ENCODE measurements at regions not wholly inside any gene's neighbourhood (a gene's known extent, or its start where the extent isn't known, plus 50 kb on each side); places are given as distances from the start of the nearest gene placed in this dataset.

DNA sequence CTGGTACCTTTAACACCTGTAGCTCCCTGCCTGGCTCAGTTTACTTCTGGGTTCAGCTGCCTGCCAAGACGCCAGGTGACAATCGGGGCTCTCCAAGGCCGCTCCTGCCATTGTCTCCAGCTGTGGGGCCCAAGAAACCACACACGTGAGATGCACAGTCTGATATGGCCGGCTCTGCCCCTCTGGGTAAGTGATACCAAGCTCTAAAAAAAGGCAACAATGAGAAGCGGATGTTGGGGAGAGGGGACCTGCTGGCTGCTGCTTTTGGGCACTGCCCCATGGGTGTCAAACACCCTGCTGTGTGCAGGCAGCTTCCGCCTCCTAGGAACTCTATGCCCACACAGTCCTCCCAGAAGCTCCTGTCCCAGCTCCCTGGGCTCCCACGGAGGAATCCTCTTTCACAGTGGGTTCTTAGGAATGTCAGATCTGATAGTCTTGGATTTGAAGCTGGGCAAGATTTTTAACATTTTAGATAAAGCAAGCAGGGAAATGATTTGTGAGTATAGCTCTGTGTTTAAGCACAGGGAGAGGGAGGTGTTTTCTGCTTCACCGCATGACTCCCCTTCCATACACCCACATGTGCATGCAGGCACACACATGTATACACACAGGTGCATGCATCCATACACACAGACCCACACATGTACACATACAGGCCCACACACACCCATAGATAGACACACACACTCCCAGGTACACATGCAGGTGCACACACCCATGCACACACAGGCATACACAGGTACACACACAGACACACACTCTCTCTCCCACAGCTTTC is 1135.8 kb downstream of the BCL11B start:
- DNase-seq (ENCODE audit: low read depth): no peak

DNA sequence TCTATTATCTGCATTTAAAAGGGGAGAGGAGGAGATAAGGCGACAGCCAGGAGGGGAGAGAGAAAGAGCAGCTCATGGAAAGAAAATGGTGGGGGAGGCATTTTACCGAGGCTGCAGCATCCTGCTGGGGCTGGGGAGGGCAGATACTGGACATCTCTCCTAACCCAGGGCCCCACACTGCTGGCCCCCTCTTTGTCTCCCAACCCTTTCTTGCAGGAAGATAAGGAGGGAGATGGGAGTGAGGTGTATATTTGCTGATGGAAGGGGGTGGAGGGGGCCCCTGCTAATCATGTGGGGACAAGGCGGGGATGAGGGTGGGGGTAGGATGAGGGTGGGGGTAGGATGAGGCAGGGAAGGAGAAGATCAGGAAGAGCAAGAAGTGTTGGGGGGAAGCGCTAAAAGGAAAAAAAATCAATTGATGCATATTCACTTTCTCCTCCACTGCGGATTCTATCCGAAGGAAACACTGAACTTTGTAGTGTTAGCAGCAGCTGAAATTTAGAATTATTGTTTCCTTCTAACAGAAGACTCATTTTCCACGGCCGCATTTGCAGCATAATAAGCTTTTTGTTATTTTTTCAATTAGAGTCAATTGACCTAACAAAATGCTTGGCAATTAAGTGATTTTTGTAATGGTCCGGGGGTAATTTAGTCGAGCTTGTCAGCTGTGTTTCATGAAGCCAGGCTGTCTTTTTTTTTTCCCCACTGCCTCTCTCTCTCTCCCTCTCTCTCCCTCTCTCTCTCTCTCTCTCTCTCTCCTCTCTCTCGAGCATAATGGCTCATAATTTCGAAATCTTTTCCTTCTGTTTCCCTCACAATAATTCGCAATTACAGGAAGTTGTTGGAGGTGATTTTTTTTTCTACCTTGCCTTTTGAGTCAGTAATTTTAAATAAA is 1134.6 kb downstream of the BCL11B start:
- no peak for DNase-seq (ENCODE audit: low read depth)

DNA sequence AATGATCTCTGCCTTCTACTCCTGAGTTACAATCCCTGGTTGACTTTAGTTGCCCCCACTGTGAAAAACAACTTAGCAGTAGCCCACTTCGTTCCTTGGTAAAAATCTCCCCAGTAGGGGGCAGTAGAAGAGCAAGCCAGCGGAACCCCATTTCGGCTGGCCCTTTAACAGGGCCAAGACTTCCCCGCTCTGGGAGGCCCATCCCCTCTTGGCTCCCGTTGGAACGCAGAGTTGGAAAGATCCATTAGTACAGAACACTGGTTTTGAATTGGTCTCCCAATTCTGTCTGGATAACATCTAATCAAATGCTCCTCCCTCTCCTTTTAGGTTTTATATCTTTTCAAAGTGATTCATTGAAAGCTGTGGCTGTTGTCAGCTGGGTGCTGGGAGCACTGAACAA is 1133.3 kb downstream of the BCL11B start:
- DNase-seq (ENCODE audit: low read depth): no peak

- no peak for DNase-seq (ENCODE audit: low read depth)
Observed at GRCh38 chr14:98140862-98141530, 1131.0 kb downstream of the BCL11B start.

GRCh38 chr14:98143566-98143965 is 1128.4 kb downstream of the BCL11B start:
- no peak for DNase-seq (ENCODE audit: low read depth)

- no peak for DNase-seq (ENCODE audit: low read depth)
Observed at GRCh38 chr14:98144964-98145363, 1127.0 kb downstream of the BCL11B start.

DNA sequence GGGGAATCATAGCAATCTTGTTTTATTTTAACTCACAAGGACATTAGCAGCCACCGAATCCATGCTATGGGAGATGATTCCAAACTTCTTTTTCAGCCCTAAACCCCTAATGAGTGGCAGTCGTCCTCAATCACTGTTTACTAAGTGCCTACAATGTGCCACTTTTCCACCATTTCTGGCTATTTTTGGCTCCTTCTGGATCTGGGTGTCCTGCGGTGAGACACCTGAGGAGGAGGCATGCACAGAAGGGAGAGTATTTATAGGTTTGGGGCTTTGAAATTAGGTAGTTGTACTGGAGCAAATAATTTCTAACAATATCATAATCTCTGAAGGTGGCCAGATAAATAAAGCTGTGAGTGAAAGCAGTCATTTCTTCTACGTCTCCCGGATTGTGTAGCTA is 1125.6 kb downstream of the BCL11B start:
- DNase-seq (ENCODE audit: low read depth): no peak

DNA sequence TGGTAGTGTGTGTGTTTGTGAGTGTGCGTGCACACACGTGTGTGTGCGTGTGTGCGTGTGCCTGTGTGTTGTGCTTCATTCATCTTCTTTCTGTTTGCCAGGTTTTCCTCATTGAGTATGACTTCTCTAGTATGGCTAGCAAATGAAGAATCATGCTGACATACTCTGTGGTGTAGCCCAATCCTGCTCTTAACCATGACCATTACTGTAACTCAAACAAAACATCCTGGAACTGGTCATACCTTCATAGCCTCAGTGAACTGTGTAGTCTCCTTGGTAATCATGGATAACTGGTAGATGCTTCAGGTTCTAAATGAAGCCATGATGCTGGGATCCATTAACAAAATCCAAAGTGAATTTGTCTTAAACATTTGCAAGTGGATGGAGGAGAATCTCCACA is 1117.7 kb downstream of the BCL11B start:
- no peak for DNase-seq (ENCODE audit: low read depth)

DNA sequence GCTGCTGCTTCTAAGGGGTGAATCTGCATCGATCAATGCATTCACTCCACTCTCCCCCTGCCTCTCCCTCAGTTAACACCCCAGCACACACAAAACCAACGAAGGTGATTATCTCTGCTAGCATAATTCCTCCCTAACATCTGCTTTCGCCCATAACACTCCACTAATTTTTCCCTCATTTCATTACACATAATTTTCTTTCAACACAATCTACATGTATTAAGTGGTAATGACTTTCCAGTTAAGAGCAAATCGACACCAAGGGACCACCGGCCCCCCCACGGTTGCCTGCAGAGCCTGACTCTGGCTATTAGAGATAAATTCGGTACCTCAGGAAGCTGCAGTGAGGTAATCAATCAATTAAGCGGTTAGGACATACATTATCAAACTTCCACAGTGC is 1115.6 kb downstream of the BCL11B start:
- DNase-seq (ENCODE audit: low read depth): no peak

GRCh38 chr14:98160901-98161300 is 1111.1 kb downstream of the BCL11B start:
- DNase-seq (ENCODE audit: low read depth): no peak

- no peak for DNase-seq (ENCODE audit: low read depth)
Observed at GRCh38 chr14:98161356-98161755, 1110.6 kb downstream of the BCL11B start.

- DNase-seq (ENCODE audit: low read depth): no peak
Observed at GRCh38 chr14:98162856-98163805, 1108.9 kb downstream of the BCL11B start.

DNA sequence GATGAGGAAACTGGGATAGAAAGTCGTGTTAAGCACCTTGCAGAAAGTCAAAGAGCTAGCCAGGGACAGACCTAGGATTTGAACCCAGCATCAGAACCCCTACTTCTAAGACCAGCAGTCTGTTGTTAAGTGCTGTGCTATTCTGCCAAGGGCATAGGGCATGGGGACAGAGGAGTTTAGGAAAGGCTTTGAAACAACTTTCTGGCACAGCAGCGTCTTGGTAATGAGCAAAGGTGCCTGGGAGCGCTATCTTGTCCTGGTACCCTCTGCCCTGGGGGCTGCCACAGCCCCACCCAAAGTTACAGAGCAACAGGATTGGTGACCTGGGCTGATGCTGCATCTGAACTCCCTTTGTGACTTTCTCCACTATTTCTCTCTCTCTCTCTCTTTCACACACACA is 1108.1 kb downstream of the BCL11B start:
- no peak for DNase-seq (ENCODE audit: low read depth)

DNA sequence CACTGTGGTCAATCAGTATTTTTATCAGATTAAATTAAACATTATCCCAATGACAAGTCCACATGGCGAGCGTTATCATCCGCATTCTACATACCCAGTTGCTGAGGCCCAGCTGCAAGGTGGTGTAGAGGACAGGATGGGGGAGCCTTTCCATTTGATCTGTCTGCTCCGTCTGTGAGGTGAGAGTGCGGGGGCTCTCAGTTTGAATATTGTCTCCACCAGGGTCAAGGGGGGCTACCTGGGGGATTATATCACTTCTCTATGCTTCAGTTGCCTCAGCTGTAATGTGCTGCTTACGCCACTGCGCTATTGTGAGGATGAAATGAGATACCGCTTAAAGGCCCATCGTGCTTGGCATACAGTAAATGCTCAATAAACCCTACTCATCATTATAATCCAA is 1106.0 kb downstream of the BCL11B start:
- no peak for DNase-seq (ENCODE audit: low read depth)

GRCh38 chr14:98167275-98167674 is 1104.7 kb downstream of the BCL11B start:
- no peak for DNase-seq (ENCODE audit: low read depth)

DNA sequence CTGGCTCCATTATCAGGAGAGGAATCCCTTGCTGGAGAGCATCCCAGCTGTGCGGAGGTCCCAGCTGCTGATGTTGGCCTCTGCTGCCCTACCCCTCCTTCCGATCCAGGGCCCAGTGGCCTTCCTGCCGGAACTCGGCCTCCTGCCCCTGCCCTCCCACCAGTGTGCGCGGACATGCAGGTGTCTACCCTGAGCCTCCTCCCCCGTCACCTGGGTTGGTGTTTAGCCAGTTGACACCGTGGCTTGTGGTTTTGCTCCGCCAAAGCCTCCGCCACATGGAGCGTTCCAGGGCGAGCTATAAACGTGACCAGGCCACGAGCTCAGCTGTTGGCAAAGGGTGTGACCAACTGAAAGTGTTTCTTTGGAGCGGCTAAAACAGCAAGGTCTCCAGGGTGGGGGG is 1104.3 kb downstream of the BCL11B start:
- DNase-seq (ENCODE audit: low read depth): no peak

- no peak for DNase-seq (ENCODE audit: low read depth)
Observed at GRCh38 chr14:98168211-98168985, 1103.6 kb downstream of the BCL11B start.

DNA sequence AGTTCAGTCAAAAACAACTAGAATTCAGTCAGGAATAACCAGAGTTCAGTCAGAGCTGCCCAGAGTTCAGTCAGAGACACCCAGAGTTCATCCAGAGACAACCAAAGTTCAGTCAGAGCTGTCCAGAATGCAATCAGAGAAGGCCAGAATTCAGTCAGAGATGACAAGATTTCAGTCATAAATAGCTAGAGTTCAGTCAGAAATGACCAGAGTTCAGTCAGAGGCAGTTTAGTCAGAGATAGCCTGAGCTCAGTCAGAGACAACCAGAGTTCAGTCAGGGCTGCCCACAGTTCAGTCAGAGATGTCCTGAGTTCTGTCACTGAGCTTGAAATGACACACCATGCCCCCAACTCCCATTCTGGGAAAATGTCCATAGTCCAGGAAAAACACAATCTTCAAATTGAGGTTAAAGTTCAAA is 1102.8 kb downstream of the BCL11B start:
- DNase-seq (ENCODE audit: low read depth): no peak

DNA sequence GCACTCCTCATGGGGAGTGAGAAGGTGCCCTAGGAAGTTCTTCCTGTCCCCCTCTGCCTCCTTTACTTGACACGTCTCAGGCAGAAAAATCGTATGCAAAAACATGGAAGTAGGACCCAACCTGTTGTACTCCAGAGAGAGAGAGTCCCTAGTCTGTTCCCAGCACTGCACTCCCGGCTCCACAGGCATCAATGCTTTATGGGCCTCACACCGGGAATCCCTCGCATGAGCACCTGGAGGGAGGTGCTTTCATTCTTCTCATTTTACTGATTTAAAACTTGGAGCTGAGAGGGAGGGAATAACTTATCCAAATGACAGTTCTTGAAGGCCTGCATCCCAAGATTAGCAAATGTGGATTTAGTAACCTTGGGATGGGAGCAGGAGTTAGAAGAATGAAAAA is 1101.4 kb downstream of the BCL11B start:
- no peak for DNase-seq (ENCODE audit: low read depth)

DNA sequence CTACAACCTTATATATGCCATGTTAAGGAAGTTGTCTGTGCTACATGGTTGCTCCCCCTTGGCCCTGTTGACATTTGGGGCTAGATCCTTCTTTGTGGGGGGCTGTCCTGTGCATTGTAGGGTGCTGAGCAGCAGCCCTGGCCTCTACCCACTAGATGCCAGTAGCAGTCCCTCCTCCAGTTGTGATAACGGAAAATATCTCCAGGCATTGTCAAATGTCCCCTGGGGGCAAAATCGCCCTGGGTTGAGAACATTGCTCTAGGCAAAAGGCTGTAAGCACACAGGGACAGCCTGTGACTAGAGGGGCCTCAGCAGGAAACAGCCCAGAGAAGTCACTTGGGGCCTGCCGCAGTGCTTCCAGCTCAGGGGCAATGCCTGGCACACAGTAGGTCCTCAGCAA is 1100.3 kb downstream of the BCL11B start:
- DNase-seq (ENCODE audit: low read depth): no peak

All from myocyte (in vitro differentiated cells).